Upper lobe of left lung (tissue), 6 donors: ENCODE measurements at regions not wholly inside any gene's neighbourhood (a gene's known extent, or its start where the extent isn't known, plus 50 kb on each side); places are given as distances from the start of the nearest gene placed in this dataset.

ENCODE experiments used
- ATAC-seq, 2 donors: fragments of 200-7000 bp; cut with Tn5 transposase; one replicate each; pipeline ENCODE4 v1.9.1; 2022; ENCODE audit warnings: mild to moderate bottlenecking in 2 of 2, moderate library complexity in 2 of 2; ENCODE audit not compliant: low FRiP score in 2 of 2
- DNase-seq, 2 donors: peaks; one replicate each; pipeline ENCODE4 v3.0.0-alpha.2; 2019 to 2020
- H3K27ac ChIP-seq, 4 donors: fragments of 200-600 bp; sonication (generic); one replicate each; pipeline ENCODE4 v1.5.1; 2016 to 2019
- H3K27me3 ChIP-seq, 4 donors: fragments of 200-600 bp; sonication (generic); one replicate each; pipeline ENCODE4 v1.5.1; 2017 to 2019
- H3K36me3 ChIP-seq, 4 donors: fragments of 200-600 bp; sonication (generic); one replicate each; pipeline ENCODE4 v1.5.1; 2016 to 2019
- H3K4me1 ChIP-seq, 4 donors: fragments of 200-600 bp; sonication (generic); one replicate each; pipeline ENCODE4 v1.5.1; 2018 to 2019
- H3K4me3 ChIP-seq, 4 donors: fragments of 200-600 bp; sonication (generic); one replicate each; pipeline ENCODE4 v1.5.1; 2017 to 2019; ENCODE audit warnings: mild to moderate bottlenecking in 2 of 4, moderate library complexity in 1 of 4
- H3K9me3 ChIP-seq, 4 donors: fragments of 200-600 bp; sonication (generic); one replicate each; pipeline ENCODE4 v1.5.1; 2018 to 2019
- CTCF ChIP-seq, 6 experiments: fragments of 450-650 bp in 4 of 6; fragments of 200-600 bp in 2 of 6; sonication (generic) in 2 of 6; IDR thresholded peaks; one replicate each; pipeline ENCODE4 v1.5.1; 2016 to 2019; ENCODE audit warnings: antibody characterized with exemption in 6 of 6
- EP300 ChIP-seq, 4 donors: sonication (generic); formaldehyde crosslinking; IDR thresholded peaks; one replicate each; pipeline ENCODE4 v1.5.1; 2017; ENCODE audit warnings: antibody characterized with exemption in 4 of 4, control low read depth in 2 of 4
- POLR2A ChIP-seq, 4 donors: fragments of 450-650 bp; IDR thresholded peaks; one replicate each; pipeline ENCODE4 v1.5.1; 2016 to 2017; ENCODE audit warnings: antibody characterized with exemption in 4 of 4, mild to moderate bottlenecking in 2 of 4
- POLR2AphosphoS5 ChIP-seq, 2 donors: sonication (generic); formaldehyde crosslinking; IDR thresholded peaks; one replicate each; pipeline ENCODE4 v1.5.1; 2017; ENCODE audit warnings: antibody characterized with exemption in 2 of 2
- WGBS, 2 donors: methylation state at CpG; one replicate each; pipeline ENCODE4 v1.1.5; 2017 to 2018; 5-methylcytosine and 5-hydroxymethylcytosine counted together
- donor health status: DM: no; HTN: no; CAD: no; lungs with moderate emphysema.
- donor health status: DM: no; HTN: yes; CAD: no; lungs with severe emphysema.

DNA sequence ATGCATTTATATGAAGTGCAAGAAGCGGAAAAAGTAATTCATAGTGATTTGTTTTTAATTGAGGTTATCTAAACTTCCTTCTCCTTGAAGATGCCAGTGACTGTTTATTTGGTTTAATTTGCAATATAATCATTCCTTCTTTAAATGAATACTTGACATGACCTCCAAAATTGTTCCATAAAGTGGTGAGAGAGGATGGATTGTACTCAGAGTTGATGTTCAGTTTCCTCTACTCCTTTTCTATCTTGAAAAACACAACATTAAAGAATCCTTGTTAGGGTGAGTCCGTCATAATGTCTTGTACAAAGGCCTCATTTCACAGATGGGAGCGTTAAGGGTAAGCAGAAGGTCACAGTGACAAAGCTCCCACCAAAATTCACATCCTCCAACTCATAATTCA is 756.1 kb upstream of the KLHL29 start:
- TF ChIP-seq POLR2AphosphoS5 (IDR thresholded peaks at IDR 0.05) (no peak), CTCF (IDR thresholded peaks at IDR 0.05) (no peak), EP300 (IDR thresholded peaks at IDR 0.05) (no peak), POLR2A (IDR thresholded peaks at IDR 0.05) (no peak)
- no peaks in the 10 kb centered on the region for H3K27me3 ChIP-seq
- DNase-seq (no peak), ATAC-seq (no peak)
- no peak overlapping the region for H3K27ac ChIP-seq
- H3K4me1 ChIP-seq: no peaks in the 10 kb centered on the region
- no peaks in the 10 kb centered on the region for H3K9me3 ChIP-seq
- H3K4me3 ChIP-seq: no peak overlapping the region
- no peaks in the 10 kb centered on the region for H3K36me3 ChIP-seq
- WGBS, 2 donors: 53 to 57% methylated on average over 3 of the region's 3 CpGs

DNA sequence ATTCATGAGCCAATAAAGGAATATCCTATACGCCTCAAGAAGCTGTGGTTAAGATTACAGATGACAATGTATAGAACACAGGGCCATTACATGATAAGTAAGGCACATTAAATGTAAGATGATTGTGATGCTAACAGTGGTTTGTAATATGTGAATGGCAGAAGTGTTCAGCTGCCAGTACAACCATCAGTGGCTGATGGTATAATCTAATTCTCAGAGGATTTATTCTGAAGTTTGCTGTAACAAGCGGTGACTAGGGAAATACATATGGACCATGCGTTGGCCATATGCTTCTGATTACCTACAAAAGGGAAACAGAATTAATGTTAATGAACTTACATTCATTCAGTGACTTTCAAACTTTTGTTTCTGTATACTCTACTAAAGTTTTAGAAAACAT is 750.8 kb upstream of the KLHL29 start:
- H3K27ac ChIP-seq: no peak overlapping the region
- WGBS, 2 donors: 95 to 96% methylated on average over 3 of the region's 3 CpGs
- ATAC-seq (no peak), DNase-seq (no peak)
- TF ChIP-seq EP300 (IDR thresholded peaks at IDR 0.05): no peak
- no peak for TF ChIP-seq CTCF (IDR thresholded peaks at IDR 0.05)
- TF ChIP-seq POLR2A (IDR thresholded peaks at IDR 0.05): no peak
- no peak for TF ChIP-seq POLR2AphosphoS5 (IDR thresholded peaks at IDR 0.05)
- no peaks in the 10 kb centered on the region for H3K9me3 ChIP-seq
- H3K4me3 ChIP-seq: no peak overlapping the region
- no peaks in the 10 kb centered on the region for H3K4me1 ChIP-seq
- no peaks in the 10 kb centered on the region for H3K36me3 ChIP-seq
- no peaks in the 10 kb centered on the region for H3K27me3 ChIP-seq

DNA sequence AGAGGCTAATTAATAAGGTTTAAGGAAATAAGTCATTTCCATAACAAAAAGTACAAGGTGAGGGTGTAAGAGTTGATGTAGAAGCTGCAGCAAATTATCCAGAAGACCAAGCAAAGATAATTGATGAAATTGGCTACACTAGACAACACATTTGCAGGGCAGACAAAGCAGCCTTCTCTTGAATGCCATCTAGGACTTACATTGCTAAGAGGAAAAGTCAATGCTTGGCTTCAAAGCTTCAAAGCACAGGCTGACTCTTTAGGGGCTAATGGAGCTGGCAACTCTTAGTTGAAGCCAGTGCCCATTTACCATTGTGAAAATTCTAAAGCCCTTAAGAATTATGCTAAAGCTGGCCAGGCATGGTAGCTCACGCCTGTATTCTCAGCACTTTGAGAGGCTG is 728.6 kb upstream of the KLHL29 start:
- no peak for TF ChIP-seq EP300 (IDR thresholded peaks at IDR 0.05)
- no peak for TF ChIP-seq POLR2AphosphoS5 (IDR thresholded peaks at IDR 0.05)
- TF ChIP-seq CTCF (IDR thresholded peaks at IDR 0.05): no peak
- TF ChIP-seq POLR2A (IDR thresholded peaks at IDR 0.05): no peak
- Histone ChIP-seq H3K27ac (no peak overlapping the region), H3K4me1 (no peaks in the 10 kb centered on the region), H3K36me3 (no peaks in the 10 kb centered on the region), H3K4me3 (no peak overlapping the region), H3K27me3 (no peaks in the 10 kb centered on the region), H3K9me3 (no peaks in the 10 kb centered on the region)
- WGBS, 2 donors: 71 to 100% methylated on average over 1 of the region's 1 CpG
- no peak for ATAC-seq
- DNase-seq: no peak

GRCh38 chr2:22673529-22673928 is 711.5 kb upstream of the KLHL29 start:
- no peak overlapping the region for H3K4me3 ChIP-seq
- TF ChIP-seq CTCF (IDR thresholded peaks at IDR 0.05): no peak
- no peak for TF ChIP-seq EP300 (IDR thresholded peaks at IDR 0.05)
- TF ChIP-seq POLR2AphosphoS5 (IDR thresholded peaks at IDR 0.05): no peak
- no peaks in the 10 kb centered on the region for H3K27me3 ChIP-seq
- H3K4me1 ChIP-seq: no peaks in the 10 kb centered on the region
- DNase-seq (no peak), ATAC-seq (no peak)
- H3K36me3 ChIP-seq: no peaks in the 10 kb centered on the region
- no peaks in the 10 kb centered on the region for H3K9me3 ChIP-seq
- WGBS, 2 donors: 76 to 79% methylated on average over 6 of the region's 6 CpGs
- no peak overlapping the region for H3K27ac ChIP-seq

DNA sequence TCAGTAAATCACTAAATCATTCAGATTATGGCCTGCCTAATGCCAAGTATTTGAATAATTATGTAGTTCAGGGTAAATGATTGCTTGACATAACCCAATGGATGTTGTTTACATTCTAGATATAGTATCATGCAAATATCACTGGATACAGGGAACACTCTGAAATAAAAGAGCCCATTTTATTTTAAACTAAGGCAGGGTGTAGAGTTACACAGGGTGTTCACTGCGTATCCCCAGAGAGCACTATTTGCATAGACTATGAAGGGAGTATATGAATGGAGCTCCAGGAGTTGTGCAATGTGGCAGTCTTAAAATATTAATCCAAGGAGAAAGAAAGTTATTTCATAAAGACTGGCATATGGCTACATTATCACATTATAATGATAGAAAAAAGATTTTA is 701.1 kb upstream of the KLHL29 start:
- Histone ChIP-seq H3K9me3 (no peaks in the 10 kb centered on the region), H3K36me3 (no peaks in the 10 kb centered on the region), H3K4me3 (no peak overlapping the region), H3K4me1 (no peaks in the 10 kb centered on the region), H3K27ac (no peak overlapping the region), H3K27me3 (no peaks in the 10 kb centered on the region)
- WGBS, 2 donors: 55 to 57% methylated on average over 1 of the region's 1 CpG
- ATAC-seq (no peak), DNase-seq (no peak)
- TF ChIP-seq POLR2AphosphoS5 (IDR thresholded peaks at IDR 0.05) (no peak), POLR2A (IDR thresholded peaks at IDR 0.05) (no peak), CTCF (IDR thresholded peaks at IDR 0.05) (no peak), EP300 (IDR thresholded peaks at IDR 0.05) (no peak)
